ENCODE measurements at regions not wholly inside any gene's neighbourhood (a gene's known extent, or its start where the extent isn't known, plus 50 kb on each side); places are given as distances from the start of the nearest gene placed in this dataset.

- Histone ChIP-seq H3K79me1 (ENCODE audit: low read depth, low read length) (no peaks in the 10 kb centered on the region; the same call in 1 of the 2 replicates), H2BK5ac (ENCODE audit: low read depth, low read length) (no peak overlapping the region), H3K23ac (ENCODE audit: insufficient read length) (no peak overlapping the region), H4K91ac (replicated peaks; ENCODE audit: insufficient read length, low read length) (no peak overlapping the region), H3K18ac (ENCODE audit: extremely low read depth, low read length) (no peak overlapping the region), H4K5ac (ENCODE audit: insufficient read length, low read depth, low read length) (no peak overlapping the region), H3K4me3 (ENCODE audit: extremely low read depth in 1 of 4, insufficient read depth in 2 of 4, low read depth in 3 of 4, low read length in 4 of 4) (no peak overlapping the region), H3K4me2 (ENCODE audit: insufficient read depth in 1 of 2, low read depth in 2 of 2, low read length in 2 of 2) (no peak overlapping the region), H3K36me3 (ENCODE audit: control insufficient read depth in 2 of 4, insufficient read depth in 4 of 4, low read length in 3 of 4) (no peaks in the 10 kb centered on the region), H3K27ac (ENCODE audit: low read depth, low read length) (no peak overlapping the region), H3K56ac (replicated peaks; ENCODE audit: insufficient read length, low read depth, low read length) (no peak overlapping the region), H3K4me1 (replicated peaks in 1 of 4; ENCODE audit: control insufficient read depth in 3 of 4, insufficient read depth in 4 of 4, low read length in 3 of 4) (peaks cover 0 to 8% (median 2%) of the 10 kb centered on the region in 4 experiments; a peak in 5 of 7 replicates), H2BK120ac (replicated peaks; ENCODE audit: low read depth, low read length) (no peak overlapping the region), H2AFZ (ENCODE audit: low read length) (no peak overlapping the region), H3K79me2 (ENCODE audit: control insufficient read depth in 1 of 2, insufficient read depth in 2 of 2, low read length in 2 of 2) (no peaks in the 10 kb centered on the region), H4K20me1 (replicated peaks in 1 of 2; ENCODE audit: control insufficient read depth in 1 of 2, insufficient read depth in 2 of 2, low read length in 2 of 2) (no peaks in the 10 kb centered on the region), H3K14ac (ENCODE audit: insufficient read length) (no peak overlapping the region), H3K23me2 (ENCODE audit: low read depth, low read length) (no peaks in the 10 kb centered on the region; the same call in 1 of the 2 replicates), H3K9ac (replicated peaks in 1 of 4; ENCODE audit: extremely low read depth in 1 of 4, low read depth in 3 of 4, low read length in 3 of 4) (no peak overlapping the region), H2BK15ac (ENCODE audit: low read length) (peak overlapping the region; percentile 33; the same call in 1 of the 2 replicates), H2AK5ac (ENCODE audit: low read depth, low read length) (no peak overlapping the region), H2BK12ac (ENCODE audit: low read depth, low read length) (no peak overlapping the region), H3K27me3 (replicated peaks in 1 of 4; ENCODE audit: control insufficient read depth in 3 of 4, extremely low read depth in 1 of 4, insufficient read depth in 3 of 4, low read length in 3 of 4) (no peaks in the 10 kb centered on the region; a peak in 1 of 7 replicates), H4K8ac (ENCODE audit: extremely low read depth, insufficient read depth, low read length) (no peak overlapping the region), H3K4ac (replicated peaks; ENCODE audit: insufficient read length, low read depth, low read length) (no peak overlapping the region), H2BK20ac (ENCODE audit: low read length) (no peak overlapping the region), H3K9me3 (ENCODE audit: insufficient read depth in 2 of 2, low read depth in 1 of 2, low read length in 1 of 2) (no peaks in the 10 kb centered on the region)
- POLR2A ChIA-PET (ENCODE audit: partially characterized antibody): no interaction called here
- CTCF ChIA-PET (ENCODE audit: partially characterized antibody): interaction anchor here (0.6 to 7.8 kb wide), 67 partner anchors 10 to 579 kb away, joined by 3 to 65 read pairs (median 4); no protein-coding TSS in a partner anchor
- peak; percentile 58 for FAIRE-seq
- WGBS, 2 experiments (ENCODE audit: extremely low coverage in 1 of 2, insufficient coverage in 1 of 2, insufficient read length in 1 of 2, insufficient replicate concordance in 2 of 2, low coverage in 1 of 2, low lambda C conversion rate in 2 of 2, missing lambda C conversion rate in 1 of 2): 47% methylated on average over 8 of the region's 8 CpGs; no CpG with 5 or more reads in 1 of the 2 experiments
- peak; percentile 44 to 94 for DNase-seq (ENCODE audit: low read depth in 1 of 2, low spot score in 2 of 2)
- TF ChIP-seq RAD21 (IDR thresholded peaks at IDR 0.05 in 1 of 2, conservative IDR thresholded peaks at IDR 0.05 in 1 of 2; ENCODE audit: low read depth in 2 of 2, low read length in 2 of 2): peak; percentile 96 to 99
- TF ChIP-seq, protein P1, sequence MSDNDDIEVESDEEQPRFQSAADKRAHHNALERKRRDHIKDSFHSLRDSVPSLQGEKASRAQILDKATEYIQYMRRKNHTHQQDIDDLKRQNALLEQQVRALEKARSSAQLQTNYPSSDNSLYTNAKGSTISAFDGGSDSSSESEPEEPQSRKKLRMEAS (IDR thresholded peaks at IDR 0.05): peak; percentile 45; the same call in 1 of the 2 replicates
- TF ChIP-seq KDM1A (IDR thresholded peaks at IDR 0.05; ENCODE audit: borderline replicate concordance, low read length): no peak
- TF ChIP-seq YY1 (IDR thresholded peaks at IDR 0.05; ENCODE audit: low read depth, low read length): peak; percentile 52; the same call in 1 of the 2 replicates
- TF ChIP-seq, protein P2, sequence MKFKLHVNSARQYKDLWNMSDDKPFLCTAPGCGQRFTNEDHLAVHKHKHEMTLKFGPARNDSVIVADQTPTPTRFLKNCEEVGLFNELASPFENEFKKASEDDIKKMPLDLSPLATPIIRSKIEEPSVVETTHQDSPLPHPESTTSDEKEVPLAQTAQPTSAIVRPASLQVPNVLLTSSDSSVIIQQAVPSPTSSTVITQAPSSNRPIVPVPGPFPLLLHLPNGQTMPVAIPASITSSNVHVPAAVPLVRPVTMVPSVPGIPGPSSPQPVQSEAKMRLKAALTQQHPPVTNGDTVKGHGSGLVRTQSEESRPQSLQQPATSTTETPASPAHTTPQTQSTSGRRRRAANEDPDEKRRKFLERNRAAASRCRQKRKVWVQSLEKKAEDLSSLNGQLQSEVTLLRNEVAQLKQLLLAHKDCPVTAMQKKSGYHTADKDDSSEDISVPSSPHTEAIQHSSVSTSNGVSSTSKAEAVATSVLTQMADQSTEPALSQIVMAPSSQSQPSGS (IDR thresholded peaks at IDR 0.05; ENCODE audit: low read length): no peak
- TF ChIP-seq, protein P3, sequence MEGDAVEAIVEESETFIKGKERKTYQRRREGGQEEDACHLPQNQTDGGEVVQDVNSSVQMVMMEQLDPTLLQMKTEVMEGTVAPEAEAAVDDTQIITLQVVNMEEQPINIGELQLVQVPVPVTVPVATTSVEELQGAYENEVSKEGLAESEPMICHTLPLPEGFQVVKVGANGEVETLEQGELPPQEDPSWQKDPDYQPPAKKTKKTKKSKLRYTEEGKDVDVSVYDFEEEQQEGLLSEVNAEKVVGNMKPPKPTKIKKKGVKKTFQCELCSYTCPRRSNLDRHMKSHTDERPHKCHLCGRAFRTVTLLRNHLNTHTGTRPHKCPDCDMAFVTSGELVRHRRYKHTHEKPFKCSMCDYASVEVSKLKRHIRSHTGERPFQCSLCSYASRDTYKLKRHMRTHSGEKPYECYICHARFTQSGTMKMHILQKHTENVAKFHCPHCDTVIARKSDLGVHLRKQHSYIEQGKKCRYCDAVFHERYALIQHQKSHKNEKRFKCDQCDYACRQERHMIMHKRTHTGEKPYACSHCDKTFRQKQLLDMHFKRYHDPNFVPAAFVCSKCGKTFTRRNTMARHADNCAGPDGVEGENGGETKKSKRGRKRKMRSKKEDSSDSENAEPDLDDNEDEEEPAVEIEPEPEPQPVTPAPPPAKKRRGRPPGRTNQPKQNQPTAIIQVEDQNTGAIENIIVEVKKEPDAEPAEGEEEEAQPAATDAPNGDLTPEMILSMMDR (IDR thresholded peaks at IDR 0.05; ENCODE audit: control extremely low read depth in 1 of 3, insufficient read depth in 1 of 3, low read depth in 1 of 3, low read length in 3 of 3): peak; percentile 64 to 91 (median 85)
These were observed 158.8 kb upstream of the NAV2 start for GRCh38 chr11:19553683-19554333.
